ENCODE measurements at regions not wholly inside any gene's neighbourhood (a gene's known extent, or its start where the extent isn't known, plus 50 kb on each side); places are given as distances from the start of the nearest gene placed in this dataset.

DNA sequence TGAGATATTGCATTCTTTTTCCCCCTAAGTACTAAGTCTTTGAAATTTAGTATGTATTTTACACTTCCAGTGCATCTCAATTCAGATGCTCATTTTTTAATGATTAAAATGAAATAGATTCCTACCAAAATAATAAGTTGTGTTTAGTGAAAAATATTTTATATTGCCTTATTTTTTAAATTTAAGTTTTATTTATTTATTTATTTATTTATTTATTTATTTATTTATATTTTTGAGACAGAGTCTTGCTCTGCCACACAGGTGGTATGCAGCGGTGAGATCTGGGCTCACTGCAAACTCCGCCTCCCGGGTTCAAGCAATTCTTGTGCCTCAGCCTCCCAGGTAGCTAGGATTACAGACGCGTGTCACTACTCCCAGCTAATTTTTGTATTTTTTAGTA lies 95.5 kb downstream of the RPS24 start:
- no peak for DNase-seq (ENCODE audit: extremely low read depth, low read depth)
- no peak overlapping the region for H3K4me3 ChIP-seq (replicated peaks; ENCODE audit: low read depth, low read length)
- TF ChIP-seq, protein P1, sequence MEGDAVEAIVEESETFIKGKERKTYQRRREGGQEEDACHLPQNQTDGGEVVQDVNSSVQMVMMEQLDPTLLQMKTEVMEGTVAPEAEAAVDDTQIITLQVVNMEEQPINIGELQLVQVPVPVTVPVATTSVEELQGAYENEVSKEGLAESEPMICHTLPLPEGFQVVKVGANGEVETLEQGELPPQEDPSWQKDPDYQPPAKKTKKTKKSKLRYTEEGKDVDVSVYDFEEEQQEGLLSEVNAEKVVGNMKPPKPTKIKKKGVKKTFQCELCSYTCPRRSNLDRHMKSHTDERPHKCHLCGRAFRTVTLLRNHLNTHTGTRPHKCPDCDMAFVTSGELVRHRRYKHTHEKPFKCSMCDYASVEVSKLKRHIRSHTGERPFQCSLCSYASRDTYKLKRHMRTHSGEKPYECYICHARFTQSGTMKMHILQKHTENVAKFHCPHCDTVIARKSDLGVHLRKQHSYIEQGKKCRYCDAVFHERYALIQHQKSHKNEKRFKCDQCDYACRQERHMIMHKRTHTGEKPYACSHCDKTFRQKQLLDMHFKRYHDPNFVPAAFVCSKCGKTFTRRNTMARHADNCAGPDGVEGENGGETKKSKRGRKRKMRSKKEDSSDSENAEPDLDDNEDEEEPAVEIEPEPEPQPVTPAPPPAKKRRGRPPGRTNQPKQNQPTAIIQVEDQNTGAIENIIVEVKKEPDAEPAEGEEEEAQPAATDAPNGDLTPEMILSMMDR (IDR thresholded peaks at IDR 0.05; ENCODE audit: low read depth, low read length, missing control alignments), result no peak

DNA sequence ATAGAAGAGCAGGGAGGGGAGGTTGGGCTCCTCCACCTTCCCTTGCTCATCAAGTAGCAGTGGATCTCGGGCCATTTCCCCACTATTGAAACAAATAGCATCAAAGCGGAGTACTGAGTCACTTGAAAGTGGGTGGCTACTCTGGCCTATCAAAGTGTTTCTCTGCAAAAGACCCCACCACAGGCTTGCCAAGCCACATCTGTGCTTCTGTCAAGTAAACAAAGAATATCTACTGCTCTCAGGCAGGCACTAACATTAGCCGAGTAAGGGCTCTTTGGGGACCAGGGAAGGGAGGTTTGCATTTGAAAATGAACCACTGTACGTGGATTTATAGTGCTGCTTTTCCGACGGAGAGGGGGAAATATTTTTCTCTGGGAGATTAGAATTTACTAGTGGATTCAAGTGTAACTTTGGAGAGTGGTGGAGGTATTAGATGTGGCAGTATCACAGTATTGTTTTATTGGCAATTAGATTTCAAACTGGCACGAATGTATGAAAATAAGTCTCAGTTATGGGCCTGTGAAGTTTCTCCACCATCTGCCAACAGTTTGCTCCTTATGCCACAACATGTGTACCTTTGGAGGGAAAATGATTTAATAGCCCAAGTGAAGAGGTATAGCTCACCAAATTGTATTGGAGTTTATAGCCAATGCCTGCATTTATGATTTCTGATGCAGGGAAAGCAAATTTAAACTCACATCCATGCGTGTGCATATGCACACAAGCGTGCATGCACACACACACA lies 97.5 kb downstream of the RPS24 start:
- TF ChIP-seq, protein P1 (IDR thresholded peaks at IDR 0.05; ENCODE audit: low read depth, low read length, missing control alignments), result no peak
- no peak for DNase-seq (ENCODE audit: extremely low read depth, low read depth)
- no peak overlapping the region for H3K4me3 ChIP-seq (replicated peaks; ENCODE audit: low read depth, low read length)

- no peak for DNase-seq (ENCODE audit: extremely low read depth, low read depth)
- H3K4me3 ChIP-seq (replicated peaks; ENCODE audit: low read depth, low read length), result no peak overlapping the region
- TF ChIP-seq, protein P1 (IDR thresholded peaks at IDR 0.05; ENCODE audit: low read depth, low read length, missing control alignments), result no peak
Observed at GRCh38 chr10:78134773-78135306, 101.2 kb downstream of the RPS24 start.

- DNase-seq (ENCODE audit: extremely low read depth, low read depth), result no peak
- TF ChIP-seq, protein P1 (IDR thresholded peaks at IDR 0.05; ENCODE audit: low read depth, low read length, missing control alignments), result no peak
Observed at GRCh38 chr10:78137147-78137546, 103.5 kb downstream of the RPS24 start.

GRCh38 chr10:78139341-78139740 lies 105.7 kb downstream of the RPS24 start:
- no peak overlapping the region for H3K4me3 ChIP-seq (replicated peaks; ENCODE audit: low read depth, low read length)
- DNase-seq (ENCODE audit: extremely low read depth, low read depth), result no peak
- TF ChIP-seq, protein P1 (IDR thresholded peaks at IDR 0.05; ENCODE audit: low read depth, low read length, missing control alignments), result no peak

More at GRCh38 chr10:78137147-78137546, 103.5 kb downstream of the RPS24 start:
- no peak overlapping the region for H3K4me3 ChIP-seq (replicated peaks; ENCODE audit: low read depth, low read length)

- no peak overlapping the region for H3K4me3 ChIP-seq (replicated peaks; ENCODE audit: low read depth, low read length)
- TF ChIP-seq, protein P1 (IDR thresholded peaks at IDR 0.05; ENCODE audit: low read depth, low read length, missing control alignments), result no peak
- DNase-seq (ENCODE audit: extremely low read depth, low read depth), result no peak
Observed at GRCh38 chr10:78140066-78140630, 106.5 kb downstream of the RPS24 start.
